ENCODE measurements at regions not wholly inside any gene's neighbourhood (a gene's known extent, or its start where the extent isn't known, plus 50 kb on each side); places are given as distances from the start of the nearest gene placed in this dataset.
"Not testable (repeated sequence)": the region's sequence is repeated elsewhere in the genome, so short reads cannot be mapped to it uniquely, and the experiment has no call there.

DNA sequence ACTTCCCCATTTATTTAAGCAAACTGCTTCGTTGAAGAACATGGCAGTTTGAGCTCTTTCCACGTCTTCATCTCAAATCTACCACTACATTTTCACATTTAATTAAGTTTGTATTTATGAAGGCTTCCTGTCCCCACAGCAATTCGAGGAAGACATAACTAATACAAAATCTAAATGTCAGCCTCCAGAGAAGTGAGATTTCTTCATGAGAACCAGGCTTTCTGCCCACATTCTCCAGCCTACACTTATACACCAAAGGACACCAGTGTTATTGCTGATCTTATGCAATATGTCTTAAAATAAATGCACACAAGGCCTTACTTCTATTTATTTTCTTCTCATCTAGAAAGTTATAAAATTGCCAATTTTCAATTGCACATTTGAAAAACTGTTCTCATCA lies 1209.3 kb upstream of the FAM98A start:
- Histone ChIP-seq H3K9me3 (ENCODE audit: control insufficient read depth, low read length) (no peaks in the 10 kb centered on the region), H3K36me3 (ENCODE audit: control insufficient read depth in 1 of 2, insufficient read depth in 2 of 2, low read length in 1 of 2) (no peaks in the 10 kb centered on the region), H3K4me1 (ENCODE audit: control insufficient read depth in 1 of 2, insufficient read depth in 2 of 2, low read length in 2 of 2) (no peaks in the 10 kb centered on the region), H3K27me3 (ENCODE audit: control insufficient read depth in 1 of 2, insufficient read depth in 2 of 2, low read length in 1 of 2) (no peaks in the 10 kb centered on the region), H3K27ac (ENCODE audit: low read depth in 1 of 2, low read length in 2 of 2) (no peak overlapping the region), H3K4me3 (ENCODE audit: low read length in 2 of 2) (no peak overlapping the region)
- ATAC-seq (ENCODE audit: low FRiP score) (no peak), DNase-seq (no peak)
- WGBS, 2 donors = 27 to 42% methylated on average over 3 of the region's 3 CpGs
- intact Hi-C loops (cut with DNase I) = no loop called here

DNA sequence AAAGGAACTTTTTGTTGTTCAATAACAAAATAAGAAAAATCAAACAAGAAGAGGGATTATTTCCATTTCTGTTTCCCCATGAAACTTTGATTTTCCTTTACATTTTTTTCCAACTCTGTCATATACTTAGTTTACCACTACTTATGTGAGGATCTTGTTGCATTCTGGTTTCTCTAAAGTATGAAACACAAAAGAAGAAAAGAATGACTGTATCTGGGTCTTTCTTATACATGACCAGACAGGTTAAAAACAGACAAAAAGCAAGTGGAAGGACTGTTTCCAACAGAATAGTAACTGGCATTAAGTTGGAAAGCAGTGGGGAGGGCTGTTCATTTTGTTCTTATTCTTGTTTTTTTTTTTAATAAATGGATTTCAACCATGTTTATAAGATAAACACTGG lies 1207.8 kb upstream of the FAM98A start:
- Histone ChIP-seq H3K27ac (ENCODE audit: low read depth in 1 of 2, low read length in 2 of 2) (no peak overlapping the region), H3K36me3 (ENCODE audit: control insufficient read depth in 1 of 2, insufficient read depth in 2 of 2, low read length in 1 of 2) (no peaks in the 10 kb centered on the region), H3K4me1 (ENCODE audit: control insufficient read depth in 1 of 2, insufficient read depth in 2 of 2, low read length in 2 of 2) (no peaks in the 10 kb centered on the region), H3K9me3 (ENCODE audit: control insufficient read depth, low read length) (no peaks in the 10 kb centered on the region), H3K4me3 (ENCODE audit: low read length in 2 of 2) (no peak overlapping the region), H3K27me3 (ENCODE audit: control insufficient read depth in 1 of 2, insufficient read depth in 2 of 2, low read length in 1 of 2) (no peaks in the 10 kb centered on the region)
- intact Hi-C loops (cut with DNase I) = no loop called here
- ATAC-seq (ENCODE audit: low FRiP score) = no peak
- DNase-seq = no peak

DNA sequence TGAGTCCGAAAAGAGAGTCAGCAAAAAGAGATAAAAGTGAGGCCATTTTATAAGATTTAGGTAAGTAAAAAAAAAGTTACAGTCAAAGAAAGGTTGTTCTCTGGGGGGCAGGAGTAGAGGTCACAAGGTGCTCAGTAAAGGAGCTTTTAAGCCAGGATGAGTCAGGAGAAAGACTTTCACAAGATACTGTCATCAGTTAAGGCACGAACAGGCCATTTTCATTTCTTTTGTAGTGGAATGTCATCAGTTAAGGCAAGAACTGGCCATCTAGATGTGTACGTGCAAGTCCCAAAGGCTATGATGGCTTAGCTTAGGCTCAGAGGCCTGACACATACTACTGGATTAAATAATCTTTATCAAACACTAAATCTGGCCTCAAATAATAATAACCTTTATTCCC lies 1207.3 kb upstream of the FAM98A start:
- DNase-seq (no peak), ATAC-seq (ENCODE audit: low FRiP score) (no peak)
- 82 to 86% methylated on average over 3 of the region's 3 CpGs for WGBS, 2 donors
- Histone ChIP-seq H3K27me3 (ENCODE audit: control insufficient read depth in 1 of 2, insufficient read depth in 2 of 2, low read length in 1 of 2) (no peaks in the 10 kb centered on the region), H3K9me3 (ENCODE audit: control insufficient read depth, low read length) (no peaks in the 10 kb centered on the region), H3K27ac (ENCODE audit: low read depth in 1 of 2, low read length in 2 of 2) (no peak overlapping the region), H3K36me3 (ENCODE audit: control insufficient read depth in 1 of 2, insufficient read depth in 2 of 2, low read length in 1 of 2) (no peaks in the 10 kb centered on the region), H3K4me1 (ENCODE audit: control insufficient read depth in 1 of 2, insufficient read depth in 2 of 2, low read length in 2 of 2) (no peaks in the 10 kb centered on the region), H3K4me3 (ENCODE audit: low read length in 2 of 2) (no peak overlapping the region)
- intact Hi-C loops (cut with DNase I) = no loop called here

DNA sequence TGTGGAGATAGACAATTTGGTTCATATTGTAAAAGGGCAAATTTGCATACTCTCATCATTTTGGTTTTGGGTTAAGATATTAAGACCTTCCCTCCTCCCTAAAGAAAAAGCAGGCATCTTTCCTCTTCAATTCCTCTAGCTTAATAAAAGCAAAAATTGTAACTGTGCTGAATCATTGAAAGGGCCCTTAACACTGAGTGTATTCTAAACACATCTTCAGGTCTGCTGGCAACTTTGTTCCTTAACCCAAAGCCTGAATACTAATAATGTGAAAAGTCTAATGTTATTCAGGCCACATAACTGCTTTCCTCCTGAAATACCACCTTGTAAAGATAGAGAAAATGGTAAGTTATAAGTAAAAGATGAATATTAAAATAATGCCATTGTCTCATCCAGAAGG lies 1200.5 kb upstream of the FAM98A start:
- intact Hi-C loops (cut with DNase I) = no loop called here
- Histone ChIP-seq H3K27ac (ENCODE audit: low read depth in 1 of 2, low read length in 2 of 2) (no peak overlapping the region), H3K9me3 (ENCODE audit: control insufficient read depth, low read length) (no peaks in the 10 kb centered on the region), H3K4me1 (ENCODE audit: control insufficient read depth in 1 of 2, insufficient read depth in 2 of 2, low read length in 2 of 2) (no peaks in the 10 kb centered on the region), H3K27me3 (ENCODE audit: control insufficient read depth in 1 of 2, insufficient read depth in 2 of 2, low read length in 1 of 2) (no peaks in the 10 kb centered on the region), H3K4me3 (ENCODE audit: low read length in 2 of 2) (no peak overlapping the region), H3K36me3 (ENCODE audit: control insufficient read depth in 1 of 2, insufficient read depth in 2 of 2, low read length in 1 of 2) (no peaks in the 10 kb centered on the region)
- DNase-seq (no peak), ATAC-seq (ENCODE audit: low FRiP score) (no peak)

DNA sequence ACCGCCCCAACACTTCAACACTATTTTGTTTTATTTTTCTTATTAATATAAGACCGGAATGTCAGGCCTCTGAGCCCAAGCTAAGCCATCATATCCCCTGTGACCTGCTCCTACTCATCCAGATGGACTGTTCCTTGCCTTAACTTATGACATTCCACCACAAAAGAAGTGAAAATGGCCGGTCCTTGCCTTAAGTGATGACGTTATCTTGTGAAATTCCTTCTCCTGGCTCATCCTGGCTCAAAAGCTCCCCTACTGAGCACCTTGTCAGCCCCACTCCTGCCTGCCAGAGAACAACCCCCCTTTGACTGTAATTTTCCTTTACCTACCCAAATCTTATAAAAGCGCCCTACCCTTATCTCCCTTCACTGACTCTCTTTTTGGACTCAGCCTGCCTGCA lies 1196.5 kb upstream of the FAM98A start:
- not testable (repeated sequence) for ATAC-seq (ENCODE audit: low FRiP score)
- 72 to 75% methylated on average over 5 of the region's 5 CpGs for WGBS, 2 donors

DNA sequence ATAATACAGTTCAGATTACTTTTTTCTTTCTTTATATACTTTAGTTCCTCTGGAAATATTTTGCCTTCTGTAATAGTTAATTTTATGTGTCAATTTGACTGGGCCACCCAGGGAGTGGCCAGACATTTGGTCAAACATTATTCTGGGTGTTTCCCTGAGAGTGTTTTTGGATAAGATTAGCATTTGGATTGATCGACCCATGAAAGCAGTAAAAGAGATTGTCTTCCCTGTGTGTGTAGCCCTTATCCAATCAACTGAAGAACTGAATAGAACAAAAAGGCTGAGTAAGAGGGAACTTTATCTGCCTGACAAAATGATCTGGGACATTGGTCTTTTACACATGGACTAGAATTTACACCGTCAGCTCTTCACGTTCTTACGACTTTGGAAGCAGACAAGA lies 1190.1 kb upstream of the FAM98A start:
- intact Hi-C loops (cut with DNase I) = no loop called here
- no peaks in the 10 kb centered on the region for H3K27me3 ChIP-seq (ENCODE audit: control insufficient read depth in 1 of 2, insufficient read depth in 2 of 2, low read length in 1 of 2)
- no peak overlapping the region for H3K4me3 ChIP-seq (ENCODE audit: low read length in 2 of 2)
- no peaks in the 10 kb centered on the region for H3K36me3 ChIP-seq (ENCODE audit: control insufficient read depth in 1 of 2, insufficient read depth in 2 of 2, low read length in 1 of 2)
- H3K27ac ChIP-seq (ENCODE audit: low read depth in 1 of 2, low read length in 2 of 2) = no peak overlapping the region
- H3K9me3 ChIP-seq (ENCODE audit: control insufficient read depth, low read length) = no peaks in the 10 kb centered on the region
- ATAC-seq (ENCODE audit: low FRiP score) (no peak), DNase-seq (no peak)
- 49% methylated on average over 4 of the region's 4 CpGs for WGBS, 2 donors
- H3K4me1 ChIP-seq (ENCODE audit: control insufficient read depth in 1 of 2, insufficient read depth in 2 of 2, low read length in 2 of 2) = no peaks in the 10 kb centered on the region

More for the DNA sequence above, 1196.5 kb upstream of the FAM98A start:
- intact Hi-C loops (cut with DNase I); H3K27ac ChIP-seq (ENCODE audit: low read depth in 1 of 2, low read length in 2 of 2); H3K4me1 ChIP-seq (ENCODE audit: control insufficient read depth in 1 of 2, insufficient read depth in 2 of 2, low read length in 2 of 2); H3K9me3 ChIP-seq (ENCODE audit: control insufficient read depth, low read length); H3K4me3 ChIP-seq (ENCODE audit: low read length in 2 of 2); H3K27me3 ChIP-seq (ENCODE audit: control insufficient read depth in 1 of 2, insufficient read depth in 2 of 2, low read length in 1 of 2); DNase-seq; H3K36me3 ChIP-seq (ENCODE audit: control insufficient read depth in 1 of 2, insufficient read depth in 2 of 2, low read length in 1 of 2): not testable (repeated sequence)

DNA sequence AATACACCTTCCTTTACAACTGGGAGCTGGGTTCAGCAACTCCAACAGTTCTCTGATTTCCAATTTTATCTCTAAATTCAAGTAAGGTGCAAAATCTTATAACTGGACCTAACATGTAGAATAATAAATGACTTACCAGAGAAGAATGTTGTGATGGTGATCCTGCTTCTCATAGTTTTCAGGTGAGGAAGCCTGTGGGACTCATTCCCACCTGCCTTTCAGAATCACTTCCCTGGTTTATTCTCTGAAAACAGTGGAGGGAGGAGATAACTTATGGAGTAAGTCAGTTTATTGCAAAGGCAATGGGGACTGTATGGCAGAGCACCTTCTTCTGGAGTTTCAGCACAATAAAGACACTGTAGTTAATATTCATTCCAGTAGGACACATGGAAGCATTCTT lies 1188.2 kb upstream of the FAM98A start:
- Histone ChIP-seq H3K27ac (ENCODE audit: low read depth in 1 of 2, low read length in 2 of 2) (no peak overlapping the region), H3K4me3 (ENCODE audit: low read length in 2 of 2) (no peak overlapping the region), H3K27me3 (ENCODE audit: control insufficient read depth in 1 of 2, insufficient read depth in 2 of 2, low read length in 1 of 2) (no peaks in the 10 kb centered on the region), H3K36me3 (ENCODE audit: control insufficient read depth in 1 of 2, insufficient read depth in 2 of 2, low read length in 1 of 2) (no peaks in the 10 kb centered on the region), H3K9me3 (ENCODE audit: control insufficient read depth, low read length) (no peaks in the 10 kb centered on the region), H3K4me1 (ENCODE audit: control insufficient read depth in 1 of 2, insufficient read depth in 2 of 2, low read length in 2 of 2) (no peaks in the 10 kb centered on the region)
- intact Hi-C loops (cut with DNase I) = no loop called here
- ATAC-seq (ENCODE audit: low FRiP score) (no peak), DNase-seq (no peak)

DNA sequence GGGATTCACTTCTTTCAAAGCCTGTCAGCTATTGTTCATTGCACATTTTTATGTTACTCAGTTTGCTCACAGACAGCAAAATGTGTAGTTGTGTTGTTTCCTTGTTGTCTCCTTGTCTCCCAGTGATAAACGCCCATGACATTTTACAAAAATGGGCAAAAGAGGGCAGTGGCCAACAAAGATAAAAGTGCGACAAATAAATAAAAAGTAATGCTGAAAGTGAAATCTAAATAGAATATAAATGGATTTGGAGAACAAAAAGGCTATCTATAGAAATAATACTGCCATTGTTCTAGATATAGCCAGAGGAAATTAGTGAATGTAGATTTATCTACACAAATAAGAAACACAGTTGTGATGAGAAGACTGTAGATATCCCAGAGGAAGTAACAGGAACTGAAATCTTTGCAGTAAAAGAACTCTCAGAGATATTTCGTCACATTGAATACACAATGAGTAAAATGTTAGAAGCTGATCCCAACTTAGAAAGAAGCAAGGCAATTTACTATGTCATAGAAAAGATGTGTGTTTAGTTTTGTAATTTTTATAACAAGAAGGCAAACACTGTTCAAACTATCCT lies 1186.2 kb upstream of the FAM98A start:
- ATAC-seq (ENCODE audit: low FRiP score) (no peak), DNase-seq (no peak)
- WGBS, 2 donors = 71 to 81% methylated on average over 3 of the region's 3 CpGs
- Histone ChIP-seq H3K4me1 (ENCODE audit: control insufficient read depth in 1 of 2, insufficient read depth in 2 of 2, low read length in 2 of 2) (no peaks in the 10 kb centered on the region), H3K4me3 (ENCODE audit: low read length in 2 of 2) (no peak overlapping the region), H3K9me3 (ENCODE audit: control insufficient read depth, low read length) (no peaks in the 10 kb centered on the region), H3K27me3 (ENCODE audit: control insufficient read depth in 1 of 2, insufficient read depth in 2 of 2, low read length in 1 of 2) (no peaks in the 10 kb centered on the region), H3K27ac (ENCODE audit: low read depth in 1 of 2, low read length in 2 of 2) (no peak overlapping the region), H3K36me3 (ENCODE audit: control insufficient read depth in 1 of 2, insufficient read depth in 2 of 2, low read length in 1 of 2) (no peaks in the 10 kb centered on the region)
- intact Hi-C loops (cut with DNase I) = no loop called here

DNA sequence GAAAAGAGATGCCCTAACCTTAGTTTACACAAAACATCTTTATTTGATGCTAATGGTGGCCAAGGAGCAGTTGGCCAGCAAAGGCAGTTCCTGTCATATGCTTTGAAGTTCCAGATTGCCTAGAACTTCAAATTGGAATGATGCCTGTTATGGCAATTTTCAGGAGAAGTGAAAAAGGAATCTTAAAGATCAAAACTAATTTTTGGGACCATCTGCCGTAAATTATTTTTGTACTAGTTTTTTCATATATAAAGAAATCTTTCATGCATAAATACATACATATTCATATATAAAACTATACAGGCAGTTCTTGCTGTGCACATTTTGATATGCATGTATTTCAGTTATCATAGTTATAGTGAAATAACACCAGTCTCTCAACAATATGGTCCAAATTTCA lies 1185.6 kb upstream of the FAM98A start:
- no peaks in the 10 kb centered on the region for H3K36me3 ChIP-seq (ENCODE audit: control insufficient read depth in 1 of 2, insufficient read depth in 2 of 2, low read length in 1 of 2)
- 92 to 93% methylated on average over 1 of the region's 1 CpG for WGBS, 2 donors
- no peak for DNase-seq

More for the DNA sequence above, 1185.6 kb upstream of the FAM98A start:
- ATAC-seq (ENCODE audit: low FRiP score) = no peak
- H3K4me3 ChIP-seq (ENCODE audit: low read length in 2 of 2) = no peak overlapping the region
- no peaks in the 10 kb centered on the region for H3K27me3 ChIP-seq (ENCODE audit: control insufficient read depth in 1 of 2, insufficient read depth in 2 of 2, low read length in 1 of 2)
- H3K27ac ChIP-seq (ENCODE audit: low read depth in 1 of 2, low read length in 2 of 2) = no peak overlapping the region
- intact Hi-C loops (cut with DNase I) = no loop called here
- no peaks in the 10 kb centered on the region for H3K4me1 ChIP-seq (ENCODE audit: control insufficient read depth in 1 of 2, insufficient read depth in 2 of 2, low read length in 2 of 2)
- no peaks in the 10 kb centered on the region for H3K9me3 ChIP-seq (ENCODE audit: control insufficient read depth, low read length)

Data from aorta (tissue), 5 donors.